Adrenal gland (tissue), 9 donors: ENCODE measurements at regions not wholly inside any gene's neighbourhood (a gene's known extent, or its start where the extent isn't known, plus 50 kb on each side); places are given as distances from the start of the nearest gene placed in this dataset.

Experiments
- DNase-seq, 7 donors: peaks; one replicate each; pipeline ENCODE4 v3.0.0-alpha.2; 2019 to 2020
- H3K27ac ChIP-seq, 5 donors: fragments of 200-600 bp; sonication (generic) in 4 of 5; 1 replicate in 3 of 5; 2 replicates in 2 of 5; pipeline versions ENCODE4 v1.5.1 to v1.8.0; 2016 to 2020; ENCODE audit warnings: mild to moderate bottlenecking in 1 of 5
- H3K27me3 ChIP-seq: fragments of 200-600 bp; 2 replicates; pipeline ENCODE4 v1.8.0; 2021
- H3K36me3 ChIP-seq, 2 donors: fragments of 200-600 bp; replicated peaks in 1 of 2; 1 replicate in 1 of 2; 2 replicates in 1 of 2; pipeline versions ENCODE4 v1.5.1 to v1.8.0; 2018 to 2022
- H3K4me1 ChIP-seq, 2 donors: fragments of 200-600 bp; replicated peaks in 1 of 2; 1 replicate in 1 of 2; 2 replicates in 1 of 2; pipeline versions ENCODE4 v1.5.1 to v1.8.0; 2018 to 2021
- H3K4me3 ChIP-seq, 4 donors: fragments of 200-600 bp; sonication (generic) in 3 of 4; one replicate each; pipeline ENCODE4 v1.5.1; 2016 to 2018
- H3K9me3 ChIP-seq, 3 donors: fragments of 200-600 bp; sonication (generic) in 1 of 3; replicated peaks in 1 of 3; 1 replicate in 2 of 3; 2 replicates in 1 of 3; pipeline versions ENCODE4 v1.5.1 to v1.8.0; 2016 to 2021
- CTCF ChIP-seq, 6 experiments: fragments of 450-650 bp in 4 of 6; fragments of 200-600 bp in 2 of 6; sonication (generic) in 1 of 6; IDR thresholded peaks; 1 replicate in 5 of 6; 2 replicates in 1 of 6; pipeline versions ENCODE4 v1.5.1 to v1.8.0; 2016 to 2021; ENCODE audit warnings: antibody characterized with exemption in 6 of 6, mild to moderate bottlenecking in 2 of 6, moderate library complexity in 1 of 6
- POLR2A ChIP-seq, 2 donors: fragments of 450-650 bp; IDR thresholded peaks; one replicate each; pipeline ENCODE4 v1.6.1; 2017; ENCODE audit warnings: antibody characterized with exemption in 2 of 2, mild to moderate bottlenecking in 2 of 2, moderate library complexity in 1 of 2
- WGBS, 4 donors: extraction: QIAGEN DNeasy Blood & Tissue Kit in 2 of 4; methylation state at CpG; one replicate each; pipeline versions ENCODE4 v1.1.5 to v1.1.7; 2013 to 2017; 5-methylcytosine and 5-hydroxymethylcytosine counted together
- intact Hi-C, 2 donors: fragments of 100-400 bp; cut with DNase I; formaldehyde crosslinking; loops; one replicate each; pipeline versions ENCODE4 v1.14.1 to v1.15.0; 2022 to 2023
- donor health status: healthy with polysubstance abuse.
- donor health status: Bipolar disorder and iron deficiency.
- donor health status: DM: yes; HTN: yes; CAD: no.
- donor health status: DM: no; HTN: no; CAD: no.
- donor health status: DM: no; HTN: no; CAD: no.

GRCh38 chr15:26294059-26294689 is 431.0 kb upstream of the ATP10A start:
- Histone ChIP-seq H3K4me1 (no peaks in the 10 kb centered on the region), H3K9me3 (no peaks in the 10 kb centered on the region), H3K36me3 (no peaks in the 10 kb centered on the region), H3K4me3 (no peak overlapping the region), H3K27ac (no peak overlapping the region), H3K27me3 (no peaks in the 10 kb centered on the region)
- intact Hi-C loops, result no loop called here
- TF ChIP-seq POLR2A (IDR thresholded peaks at IDR 0.05), result no peak
- no peak for TF ChIP-seq CTCF (IDR thresholded peaks at IDR 0.05)
- peak in 1 of 7 donors; percentile 66 for DNase-seq
- WGBS, 4 donors, result 26 to 48% (median 35%) methylated on average over 2 to 5 of the region's 5 CpGs

GRCh38 chr15:26287381-26287780 is 424.3 kb upstream of the ATP10A start:
- DNase-seq, result no peak
- TF ChIP-seq POLR2A (IDR thresholded peaks at IDR 0.05), result no peak
- Histone ChIP-seq H3K4me3 (no peak overlapping the region), H3K4me1 (no peaks in the 10 kb centered on the region), H3K36me3 (no peaks in the 10 kb centered on the region), H3K27me3 (no peaks in the 10 kb centered on the region), H3K9me3 (peaks cover 0 to 5% (median 0%) of the 10 kb centered on the region in 3 donors), H3K27ac (no peak overlapping the region)
- intact Hi-C loops, result no loop called here

- Histone ChIP-seq H3K4me3 (no peak overlapping the region), H3K27me3 (no peaks in the 10 kb centered on the region), H3K4me1 (no peaks in the 10 kb centered on the region), H3K9me3 (no peaks in the 10 kb centered on the region), H3K36me3 (no peaks in the 10 kb centered on the region), H3K27ac (no peak overlapping the region)
- DNase-seq, result no peak
- 76 to 100% (median 89%) methylated on average over 1 of the region's 1 CpG for WGBS, 4 donors
- intact Hi-C loops, result no loop called here
- TF ChIP-seq CTCF (IDR thresholded peaks at IDR 0.05) (no peak), POLR2A (IDR thresholded peaks at IDR 0.05) (no peak)
These were observed 417.2 kb upstream of the ATP10A start for GRCh38 chr15:26280281-26280680.

GRCh38 chr15:26261966-26262365 is 398.8 kb upstream of the ATP10A start:
- H3K9me3 ChIP-seq, result no peaks in the 10 kb centered on the region
- H3K4me3 ChIP-seq, result no peak overlapping the region
- DNase-seq, result no peak
- TF ChIP-seq CTCF (IDR thresholded peaks at IDR 0.05) (no peak), POLR2A (IDR thresholded peaks at IDR 0.05) (no peak)
- H3K27ac ChIP-seq, result no peak overlapping the region
- H3K4me1 ChIP-seq, result no peaks in the 10 kb centered on the region
- no peaks in the 10 kb centered on the region for H3K27me3 ChIP-seq
- no peaks in the 10 kb centered on the region for H3K36me3 ChIP-seq
- 53 to 74% (median 72%) methylated on average over 5 to 6 of the region's 6 CpGs for WGBS, 4 donors
- intact Hi-C loops, result no loop called here

- TF ChIP-seq POLR2A (IDR thresholded peaks at IDR 0.05) (no peak), CTCF (IDR thresholded peaks at IDR 0.05) (no peak)
- no peaks in the 10 kb centered on the region for H3K4me1 ChIP-seq
- H3K4me3 ChIP-seq, result no peak overlapping the region
- H3K27ac ChIP-seq, result no peak overlapping the region
- intact Hi-C loops, result no loop called here
- no peaks in the 10 kb centered on the region for H3K9me3 ChIP-seq
- no peaks in the 10 kb centered on the region for H3K27me3 ChIP-seq
- no peaks in the 10 kb centered on the region for H3K36me3 ChIP-seq
- DNase-seq, result no peak
- WGBS, 4 donors, result 45 to 58% (median 46%) methylated on average over 5 of the region's 5 CpGs
These were observed 398.3 kb upstream of the ATP10A start for GRCh38 chr15:26261413-26261812.
